ENCODE measurements at regions not wholly inside any gene's neighbourhood (a gene's known extent, or its start where the extent isn't known, plus 50 kb on each side); places are given as distances from the start of the nearest gene placed in this dataset.

DNA sequence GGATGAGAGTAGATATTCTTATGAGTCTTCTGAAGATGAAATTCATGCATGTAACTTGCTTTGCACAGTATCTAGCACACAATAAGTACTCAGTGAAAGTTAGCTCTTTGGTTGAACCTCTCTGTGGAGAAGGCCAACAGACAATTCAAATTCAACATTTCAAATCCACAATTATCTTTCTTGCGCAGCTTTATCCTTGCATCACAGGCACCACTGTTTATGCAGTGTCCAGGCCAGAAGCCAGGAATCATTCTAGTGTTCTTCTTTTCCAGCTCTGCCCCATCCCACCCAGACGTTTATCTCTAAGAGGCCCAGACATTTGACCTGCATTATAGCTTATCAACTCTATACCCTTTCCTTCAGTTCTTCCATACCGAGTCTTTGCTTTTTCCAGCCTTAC lies 254.7 kb upstream of the OBI1 start:
- Histone ChIP-seq H3K36me3 (ENCODE audit: control insufficient read depth, insufficient read depth, low read length) (no peaks in the 10 kb centered on the region), H3K27me3 (ENCODE audit: control insufficient read depth, insufficient read depth, low read length) (no peaks in the 10 kb centered on the region), H3K9ac (ENCODE audit: low read depth, low read length) (no peak overlapping the region), H3K9me3 (ENCODE audit: control insufficient read depth, insufficient read depth, low read length) (no peaks in the 10 kb centered on the region), H3K4me3 (ENCODE audit: low read depth, low read length) (no peak overlapping the region), H3K27ac (ENCODE audit: low read depth, low read length) (no peak overlapping the region), H3K4me1 (ENCODE audit: control insufficient read depth, insufficient read depth, low read length) (no peaks in the 10 kb centered on the region)

- Histone ChIP-seq H3K9me3 (ENCODE audit: control insufficient read depth, insufficient read depth, low read length) (no peaks in the 10 kb centered on the region), H3K27ac (ENCODE audit: low read depth, low read length) (no peak overlapping the region), H3K27me3 (ENCODE audit: control insufficient read depth, insufficient read depth, low read length) (no peaks in the 10 kb centered on the region), H3K36me3 (ENCODE audit: control insufficient read depth, insufficient read depth, low read length) (no peaks in the 10 kb centered on the region), H3K4me3 (ENCODE audit: low read depth, low read length) (no peak overlapping the region), H3K9ac (ENCODE audit: low read depth, low read length) (no peak overlapping the region), H3K4me1 (ENCODE audit: control insufficient read depth, insufficient read depth, low read length) (no peaks in the 10 kb centered on the region)
Measured at GRCh38 chr13:78910147-78910546, 251.2 kb upstream of the OBI1 start.

GRCh38 chr13:78909276-78909675 lies 250.3 kb upstream of the OBI1 start:
- Histone ChIP-seq H3K27me3 (ENCODE audit: control insufficient read depth, insufficient read depth, low read length) (no peaks in the 10 kb centered on the region), H3K27ac (ENCODE audit: low read depth, low read length) (no peak overlapping the region), H3K9me3 (ENCODE audit: control insufficient read depth, insufficient read depth, low read length) (no peaks in the 10 kb centered on the region), H3K9ac (ENCODE audit: low read depth, low read length) (no peak overlapping the region), H3K4me1 (ENCODE audit: control insufficient read depth, insufficient read depth, low read length) (no peaks in the 10 kb centered on the region), H3K36me3 (ENCODE audit: control insufficient read depth, insufficient read depth, low read length) (no peaks in the 10 kb centered on the region), H3K4me3 (ENCODE audit: low read depth, low read length) (no peak overlapping the region)

DNA sequence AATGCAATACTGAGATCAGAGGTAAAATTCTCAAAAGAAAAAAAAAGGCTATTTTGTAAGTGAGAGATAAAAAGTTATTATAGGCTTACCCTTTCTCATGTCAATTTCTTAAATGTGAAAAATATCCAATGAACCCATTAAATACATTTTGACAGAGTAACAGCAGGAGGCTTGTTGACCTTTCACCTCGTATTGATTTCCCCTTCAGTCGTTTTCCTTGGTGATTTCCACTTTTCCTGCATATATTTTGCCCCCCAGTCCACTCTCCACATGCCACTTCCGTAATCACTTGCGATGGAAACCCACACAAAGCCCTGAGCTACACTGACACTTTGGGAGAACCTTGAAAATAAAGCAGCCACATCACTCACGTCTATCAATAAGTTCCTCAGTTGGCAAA lies 248.1 kb upstream of the OBI1 start:
- no peaks in the 10 kb centered on the region for H3K36me3 ChIP-seq (ENCODE audit: control insufficient read depth, insufficient read depth, low read length)
- H3K4me1 ChIP-seq (ENCODE audit: control insufficient read depth, insufficient read depth, low read length): no peaks in the 10 kb centered on the region
- H3K9ac ChIP-seq (ENCODE audit: low read depth, low read length): no peak overlapping the region
- H3K27me3 ChIP-seq (ENCODE audit: control insufficient read depth, insufficient read depth, low read length): no peaks in the 10 kb centered on the region
- H3K27ac ChIP-seq (ENCODE audit: low read depth, low read length): no peak overlapping the region
- no peak overlapping the region for H3K4me3 ChIP-seq (ENCODE audit: low read depth, low read length)
- no peaks in the 10 kb centered on the region for H3K9me3 ChIP-seq (ENCODE audit: control insufficient read depth, insufficient read depth, low read length)

GRCh38 chr13:78897200-78897599 lies 238.2 kb upstream of the OBI1 start:
- no peak overlapping the region for H3K4me3 ChIP-seq (ENCODE audit: low read depth, low read length)
- H3K4me1 ChIP-seq (ENCODE audit: control insufficient read depth, insufficient read depth, low read length): no peaks in the 10 kb centered on the region
- H3K27me3 ChIP-seq (ENCODE audit: control insufficient read depth, insufficient read depth, low read length): no peaks in the 10 kb centered on the region
- no peaks in the 10 kb centered on the region for H3K9me3 ChIP-seq (ENCODE audit: control insufficient read depth, insufficient read depth, low read length)
- no peak overlapping the region for H3K27ac ChIP-seq (ENCODE audit: low read depth, low read length)
- no peaks in the 10 kb centered on the region for H3K36me3 ChIP-seq (ENCODE audit: control insufficient read depth, insufficient read depth, low read length)
- H3K9ac ChIP-seq (ENCODE audit: low read depth, low read length): no peak overlapping the region

DNA sequence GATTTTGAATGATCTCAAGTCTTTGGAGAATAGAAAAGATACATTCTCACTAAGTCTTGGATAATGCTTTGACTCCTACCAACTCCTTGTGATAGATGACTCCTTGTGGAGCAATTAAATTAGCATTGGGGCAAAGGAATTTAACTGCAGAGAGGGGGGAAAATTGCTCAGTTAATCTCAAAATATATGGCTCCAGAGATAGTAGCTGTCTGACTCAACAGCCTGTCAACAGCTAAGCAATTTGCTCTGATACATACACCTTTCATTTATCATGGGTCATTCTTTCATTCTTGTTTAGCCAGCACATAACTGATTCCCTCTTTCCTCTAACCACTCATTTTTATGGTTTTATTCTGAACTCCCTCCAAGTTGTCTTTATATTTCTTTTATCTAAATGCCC lies 225.6 kb upstream of the OBI1 start:
- no peak overlapping the region for H3K4me3 ChIP-seq (ENCODE audit: low read depth, low read length)
- H3K27ac ChIP-seq (ENCODE audit: low read depth, low read length): no peak overlapping the region
- no peaks in the 10 kb centered on the region for H3K27me3 ChIP-seq (ENCODE audit: control insufficient read depth, insufficient read depth, low read length)
- no peak overlapping the region for H3K9ac ChIP-seq (ENCODE audit: low read depth, low read length)
- H3K36me3 ChIP-seq (ENCODE audit: control insufficient read depth, insufficient read depth, low read length): no peaks in the 10 kb centered on the region
- no peaks in the 10 kb centered on the region for H3K4me1 ChIP-seq (ENCODE audit: control insufficient read depth, insufficient read depth, low read length)
- H3K9me3 ChIP-seq (ENCODE audit: control insufficient read depth, insufficient read depth, low read length): no peaks in the 10 kb centered on the region

- Histone ChIP-seq H3K36me3 (ENCODE audit: control insufficient read depth, insufficient read depth, low read length) (no peaks in the 10 kb centered on the region), H3K27ac (ENCODE audit: low read depth, low read length) (no peak overlapping the region), H3K9me3 (ENCODE audit: control insufficient read depth, insufficient read depth, low read length) (no peaks in the 10 kb centered on the region), H3K4me1 (ENCODE audit: control insufficient read depth, insufficient read depth, low read length) (no peaks in the 10 kb centered on the region), H3K4me3 (ENCODE audit: low read depth, low read length) (no peak overlapping the region), H3K27me3 (ENCODE audit: control insufficient read depth, insufficient read depth, low read length) (no peaks in the 10 kb centered on the region), H3K9ac (ENCODE audit: low read depth, low read length) (no peak overlapping the region)
Measured at GRCh38 chr13:78881751-78882150, 222.8 kb upstream of the OBI1 start.

GRCh38 chr13:78881054-78881453 lies 222.1 kb upstream of the OBI1 start:
- no peak overlapping the region for H3K4me3 ChIP-seq (ENCODE audit: low read depth, low read length)
- no peak overlapping the region for H3K9ac ChIP-seq (ENCODE audit: low read depth, low read length)
- H3K27me3 ChIP-seq (ENCODE audit: control insufficient read depth, insufficient read depth, low read length): no peaks in the 10 kb centered on the region
- H3K4me1 ChIP-seq (ENCODE audit: control insufficient read depth, insufficient read depth, low read length): no peaks in the 10 kb centered on the region
- no peak overlapping the region for H3K27ac ChIP-seq (ENCODE audit: low read depth, low read length)
- no peaks in the 10 kb centered on the region for H3K36me3 ChIP-seq (ENCODE audit: control insufficient read depth, insufficient read depth, low read length)
- H3K9me3 ChIP-seq (ENCODE audit: control insufficient read depth, insufficient read depth, low read length): no peaks in the 10 kb centered on the region

DNA sequence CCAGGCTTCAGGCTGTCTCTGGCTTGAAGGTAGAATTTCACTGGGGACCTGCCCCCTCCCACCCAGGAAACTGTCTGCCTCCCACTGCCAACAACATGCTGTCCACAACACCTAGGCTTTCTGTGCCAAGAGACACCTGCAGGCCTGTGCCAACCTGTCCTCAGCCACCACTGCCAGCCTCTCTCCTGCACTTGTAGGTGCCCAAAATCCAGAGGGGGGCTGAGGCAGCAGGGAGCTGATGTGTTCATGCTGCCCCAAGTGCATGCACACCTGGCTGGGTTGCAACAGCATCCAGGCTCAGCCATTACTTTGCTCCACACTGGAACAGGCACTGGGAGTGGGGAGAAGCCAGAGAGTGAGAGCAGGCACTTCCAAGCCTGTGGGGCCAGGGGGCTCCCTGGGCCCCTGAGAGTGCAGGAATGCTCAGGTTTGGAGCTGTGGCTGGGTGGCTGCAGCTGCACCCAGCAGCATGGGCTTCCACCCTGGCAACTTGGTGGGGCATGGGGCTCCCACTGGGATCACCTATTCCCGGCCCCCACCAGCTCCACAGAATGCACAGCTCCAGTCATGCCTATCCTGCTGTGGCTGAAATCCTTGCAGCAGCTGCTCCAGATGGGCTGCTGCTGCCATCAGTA lies 218.1 kb upstream of the OBI1 start:
- H3K9ac ChIP-seq (ENCODE audit: low read depth, low read length): no peak overlapping the region
- H3K27me3 ChIP-seq (ENCODE audit: control insufficient read depth, insufficient read depth, low read length): no peaks in the 10 kb centered on the region
- H3K4me3 ChIP-seq (ENCODE audit: low read depth, low read length): no peak overlapping the region
- no peaks in the 10 kb centered on the region for H3K4me1 ChIP-seq (ENCODE audit: control insufficient read depth, insufficient read depth, low read length)
- no peak overlapping the region for H3K27ac ChIP-seq (ENCODE audit: low read depth, low read length)
- no peaks in the 10 kb centered on the region for H3K9me3 ChIP-seq (ENCODE audit: control insufficient read depth, insufficient read depth, low read length)
- H3K36me3 ChIP-seq (ENCODE audit: control insufficient read depth, insufficient read depth, low read length): no peaks in the 10 kb centered on the region

- Histone ChIP-seq H3K9ac (ENCODE audit: low read depth, low read length) (no peak overlapping the region), H3K27me3 (ENCODE audit: control insufficient read depth, insufficient read depth, low read length) (no peaks in the 10 kb centered on the region)
Measured at GRCh38 chr13:78875792-78876580, 217.0 kb upstream of the OBI1 start.

GRCh38 chr13:78868991-78869390 lies 210.0 kb upstream of the OBI1 start:
- H3K9me3 ChIP-seq (ENCODE audit: control insufficient read depth, insufficient read depth, low read length): no peaks in the 10 kb centered on the region; the same call in 1 of the 2 replicates
- H3K27me3 ChIP-seq (ENCODE audit: control insufficient read depth, insufficient read depth, low read length): no peaks in the 10 kb centered on the region

More at GRCh38 chr13:78875792-78876580, 217.0 kb upstream of the OBI1 start:
- Histone ChIP-seq H3K36me3 (ENCODE audit: control insufficient read depth, insufficient read depth, low read length) (no peaks in the 10 kb centered on the region), H3K4me3 (ENCODE audit: low read depth, low read length) (no peak overlapping the region), H3K27ac (ENCODE audit: low read depth, low read length) (no peak overlapping the region), H3K4me1 (ENCODE audit: control insufficient read depth, insufficient read depth, low read length) (no peaks in the 10 kb centered on the region), H3K9me3 (ENCODE audit: control insufficient read depth, insufficient read depth, low read length) (no peaks in the 10 kb centered on the region)

More at GRCh38 chr13:78868991-78869390, 210.0 kb upstream of the OBI1 start:
- no peaks in the 10 kb centered on the region for H3K36me3 ChIP-seq (ENCODE audit: control insufficient read depth, insufficient read depth, low read length)
- no peak overlapping the region for H3K27ac ChIP-seq (ENCODE audit: low read depth, low read length)
- no peaks in the 10 kb centered on the region for H3K4me1 ChIP-seq (ENCODE audit: control insufficient read depth, insufficient read depth, low read length)
- H3K9ac ChIP-seq (ENCODE audit: low read depth, low read length): no peak overlapping the region
- no peak overlapping the region for H3K4me3 ChIP-seq (ENCODE audit: low read depth, low read length)

Measured in HUES48 (cell line).